ENCODE measurements at regions not wholly inside any gene's neighbourhood (a gene's known extent, or its start where the extent isn't known, plus 50 kb on each side); places are given as distances from the start of the nearest gene placed in this dataset.
"Not testable (repeated sequence)": the region's sequence is repeated elsewhere in the genome, so short reads cannot be mapped to it uniquely, and the experiment has no call there.

DNA sequence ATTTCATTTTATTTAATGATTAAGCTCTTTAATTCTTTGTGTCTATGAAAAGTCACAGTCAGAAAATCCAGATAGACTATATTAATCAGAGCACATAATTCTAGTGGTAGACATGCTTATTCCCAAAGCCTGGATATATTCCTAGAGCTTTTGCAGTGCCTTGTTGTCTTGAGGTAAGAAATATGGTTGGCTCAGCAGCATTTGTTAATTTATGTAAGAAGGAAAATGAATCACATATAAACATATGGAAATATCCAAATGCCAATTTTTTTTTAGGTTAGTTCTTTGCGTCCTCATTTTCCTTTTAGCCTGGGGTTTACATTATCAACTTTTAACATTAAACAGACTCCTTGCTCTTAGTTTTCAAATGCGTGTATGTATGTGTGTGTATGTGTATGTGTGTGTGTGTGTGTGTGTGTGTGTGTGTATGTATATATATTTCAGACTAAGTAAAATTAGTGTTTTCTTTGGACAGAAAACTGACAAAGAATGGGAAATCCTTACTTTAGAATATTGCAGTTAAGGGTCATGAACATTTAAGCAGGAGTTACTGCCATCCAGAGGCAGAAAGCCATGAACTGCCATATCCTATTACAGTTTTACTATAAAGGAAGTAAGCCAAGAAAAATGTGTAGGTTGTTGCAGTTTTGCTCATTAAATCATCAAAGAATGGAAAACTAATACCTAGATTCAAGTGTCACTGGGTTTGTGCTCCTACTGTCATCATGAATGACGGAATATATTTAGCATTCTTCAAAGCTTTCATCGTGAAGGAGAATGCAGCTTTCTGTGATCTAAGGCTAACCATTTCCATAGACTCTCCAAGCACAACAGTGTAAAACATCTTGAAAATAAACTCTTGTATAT lies 477.1 kb upstream of the NR5A2 start:
- DNase-seq: no peak

DNA sequence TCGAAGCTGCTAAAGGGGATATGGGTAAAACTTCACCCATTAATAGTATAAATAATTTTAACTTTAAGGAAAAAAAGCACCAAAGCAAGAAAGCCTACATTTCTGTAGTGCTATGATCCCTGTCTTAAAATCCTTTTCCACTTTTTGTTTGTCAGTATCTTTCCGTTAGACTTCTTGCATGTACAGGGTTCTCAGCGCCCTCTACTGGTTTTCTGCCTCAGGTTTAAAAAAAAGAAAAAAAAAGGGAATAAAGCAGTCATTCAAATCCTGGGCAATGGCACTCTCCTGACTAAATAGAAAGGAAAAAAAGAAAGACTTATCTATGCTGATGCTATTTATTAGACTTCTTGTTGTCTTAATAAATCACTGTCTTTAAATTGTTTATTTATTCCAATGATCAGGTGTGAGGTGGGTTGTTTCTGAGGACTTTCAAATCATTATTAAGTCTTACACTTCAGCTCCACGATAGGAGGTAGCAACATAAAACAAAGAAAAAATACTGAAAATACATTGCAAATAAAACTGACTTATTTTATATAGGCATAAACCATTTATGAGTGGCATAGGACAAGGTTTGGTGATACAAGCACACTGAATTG lies 475.4 kb upstream of the NR5A2 start:
- peak; percentile 29 to 76 for DNase-seq

DNA sequence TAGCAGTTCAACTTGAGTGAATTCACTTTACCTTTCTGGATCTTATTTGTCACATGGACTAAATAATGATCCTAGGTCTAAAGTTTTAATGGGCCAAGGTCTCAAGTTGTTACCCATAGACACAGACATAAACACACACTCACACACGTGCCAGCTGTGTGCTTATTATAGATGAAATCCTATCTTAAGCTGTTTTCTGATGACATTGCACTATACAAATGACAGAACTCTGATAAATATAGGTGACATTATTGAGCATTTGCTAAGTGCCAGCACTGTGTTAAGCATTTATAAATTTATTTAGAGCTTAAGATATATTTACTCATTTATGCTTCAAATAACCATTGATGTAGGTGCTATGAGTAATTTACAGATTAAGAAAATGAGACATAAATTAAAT lies 474.4 kb upstream of the NR5A2 start:
- no peak for DNase-seq

DNA sequence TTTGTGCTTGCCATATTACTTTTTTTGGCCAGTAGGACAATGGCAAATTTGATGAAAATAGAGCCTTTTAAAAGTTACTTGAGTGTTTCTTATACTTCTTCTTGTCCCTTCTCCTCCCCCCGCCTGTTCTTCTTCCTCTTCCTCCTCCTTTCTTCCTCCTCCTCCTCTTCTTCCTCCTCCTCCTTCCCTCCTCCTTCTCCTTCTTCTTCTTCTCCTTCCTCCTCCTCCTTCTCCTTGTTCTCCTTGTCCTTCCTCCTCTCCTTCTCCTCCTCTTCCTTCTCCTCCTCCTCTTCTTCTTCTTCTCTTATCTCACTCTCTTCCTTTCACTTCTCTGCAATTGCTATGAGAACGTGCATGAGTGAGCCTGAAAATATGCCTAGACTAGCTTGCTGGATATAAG lies 466.2 kb upstream of the NR5A2 start:
- DNase-seq: no peak

DNA sequence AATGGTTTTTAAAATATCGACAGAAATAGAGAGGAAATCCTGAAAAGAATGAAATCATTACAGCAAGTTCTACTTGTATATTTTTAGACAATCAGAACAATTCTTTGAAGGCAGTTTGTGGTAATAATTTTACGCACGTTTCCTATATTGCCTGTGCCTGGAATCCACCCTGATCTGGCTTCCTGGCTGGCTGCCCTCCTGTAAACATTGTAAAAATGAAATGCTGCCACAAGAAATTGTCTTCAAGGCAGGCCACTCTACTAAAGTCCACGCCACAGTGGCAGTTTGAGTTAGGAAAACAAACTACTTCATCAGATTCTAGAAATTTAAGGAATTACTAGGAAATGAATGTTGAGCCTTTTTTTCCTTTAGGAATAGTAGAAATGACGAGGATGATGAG lies 454.5 kb upstream of the NR5A2 start:
- DNase-seq: no peak

DNA sequence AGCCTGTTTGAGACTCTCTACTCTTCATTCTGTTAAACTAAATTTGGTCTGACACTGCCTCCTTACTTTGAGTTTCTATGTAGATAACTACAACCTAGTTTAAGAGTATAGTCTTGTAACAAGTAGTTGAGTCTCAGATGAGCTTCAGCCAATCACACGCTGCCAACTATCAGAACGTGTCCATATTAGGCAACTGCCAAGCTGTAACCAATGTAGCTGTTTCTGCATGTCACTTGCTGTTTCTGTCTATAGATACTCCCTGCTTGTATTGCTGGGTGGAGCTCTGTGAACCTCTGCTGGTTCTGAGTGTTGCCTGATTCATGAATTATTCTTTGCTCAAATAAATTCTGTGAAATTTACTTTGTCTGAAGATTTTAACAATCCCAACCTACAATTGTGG lies 452.6 kb upstream of the NR5A2 start:
- DNase-seq: no peak

DNA sequence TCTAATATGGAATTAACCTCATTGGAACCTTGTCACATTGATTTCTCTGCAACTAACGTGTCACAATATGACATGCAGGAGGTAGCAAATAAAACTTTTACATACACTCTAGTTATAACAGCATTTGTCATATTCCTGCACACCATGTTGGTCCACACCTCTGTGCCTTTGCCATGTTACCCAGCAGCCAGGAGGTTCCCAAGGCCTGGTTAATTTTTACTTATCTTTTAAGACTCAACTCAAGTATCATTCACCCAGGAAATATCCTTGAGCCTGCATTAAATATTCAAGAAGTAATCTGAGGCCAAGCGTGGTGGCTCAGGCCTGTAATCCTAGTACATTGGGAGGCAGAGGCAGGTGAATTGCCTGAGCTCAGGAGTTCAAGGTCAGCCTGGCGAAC lies 447.2 kb upstream of the NR5A2 start:
- no peak for DNase-seq

DNA sequence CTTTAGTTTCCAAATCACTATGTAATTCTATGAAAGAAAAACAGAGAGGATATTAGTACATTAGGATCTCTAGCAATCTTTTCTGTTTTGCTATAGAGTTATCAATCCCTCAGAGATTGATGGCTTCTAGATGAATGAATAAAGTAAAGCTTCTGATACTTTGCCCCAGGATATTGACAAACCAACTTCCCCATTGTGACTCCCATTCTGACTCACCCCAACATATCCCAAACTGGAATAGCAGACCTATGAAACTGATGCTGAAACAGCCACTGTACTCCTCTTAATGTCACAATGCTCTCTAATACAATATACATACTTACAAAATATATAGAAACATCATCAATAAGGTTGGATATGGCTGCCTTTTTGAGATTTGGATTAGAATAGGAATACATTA lies 442.1 kb upstream of the NR5A2 start:
- peak; percentile 25 to 27 for DNase-seq

DNA sequence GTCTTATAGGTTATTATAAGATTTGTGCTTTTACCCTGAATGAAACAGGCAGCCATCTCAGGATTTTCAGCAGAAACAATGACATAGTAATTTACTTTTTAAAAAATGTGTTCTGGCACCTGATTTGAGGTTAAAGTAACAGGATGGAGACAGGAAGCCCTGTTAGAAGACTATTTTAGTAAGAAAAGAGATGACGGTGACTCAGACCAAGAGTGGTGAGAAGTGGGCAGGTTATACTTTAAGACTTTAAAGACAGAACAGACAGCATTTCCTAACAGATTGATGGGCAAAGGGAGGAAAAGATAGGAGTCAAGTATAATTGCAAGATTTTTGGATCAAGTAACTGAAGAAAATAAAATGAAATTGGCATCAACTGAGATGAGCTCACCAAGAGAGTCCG lies 436.8 kb upstream of the NR5A2 start:
- no peak for DNase-seq

DNA sequence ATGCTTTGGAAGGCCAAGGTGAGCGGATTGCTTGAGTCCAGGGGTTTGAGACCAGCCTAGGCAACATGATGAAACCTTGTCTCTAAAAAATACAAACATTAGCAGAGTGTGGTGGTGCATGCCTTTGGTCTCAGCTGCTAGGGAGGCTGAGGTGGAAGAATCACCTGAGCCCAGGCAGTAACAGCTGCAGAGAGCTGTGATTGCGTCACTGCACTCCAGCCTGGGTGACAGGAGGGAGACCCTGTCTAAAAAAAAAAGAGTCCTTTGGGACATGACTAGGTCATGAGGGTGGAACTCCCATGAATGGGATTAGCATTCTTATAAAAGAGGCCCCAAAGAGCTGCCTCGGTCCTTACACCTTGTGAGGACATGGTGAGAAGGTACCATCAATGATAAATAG lies 436.0 kb upstream of the NR5A2 start:
- DNase-seq: no peak

DNA sequence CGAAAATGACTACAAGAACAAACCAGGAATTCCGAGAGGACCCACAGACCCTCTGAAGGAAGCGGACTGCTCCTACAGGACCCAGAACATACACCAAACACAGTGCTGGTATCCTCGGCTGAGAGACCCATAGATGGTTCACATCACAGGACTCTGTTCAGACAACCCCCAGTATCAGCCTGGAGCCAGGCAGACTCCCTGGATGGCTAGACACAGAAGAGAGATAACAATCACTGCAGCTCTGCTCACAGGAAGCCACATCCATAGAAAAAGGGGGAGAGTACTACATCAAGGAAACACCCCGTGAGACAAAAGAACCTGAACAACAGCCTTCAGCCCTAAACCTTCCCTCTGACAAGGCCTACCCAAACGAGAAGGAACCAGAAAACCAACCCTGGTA lies 434.0 kb upstream of the NR5A2 start:
- DNase-seq: no peak

DNA sequence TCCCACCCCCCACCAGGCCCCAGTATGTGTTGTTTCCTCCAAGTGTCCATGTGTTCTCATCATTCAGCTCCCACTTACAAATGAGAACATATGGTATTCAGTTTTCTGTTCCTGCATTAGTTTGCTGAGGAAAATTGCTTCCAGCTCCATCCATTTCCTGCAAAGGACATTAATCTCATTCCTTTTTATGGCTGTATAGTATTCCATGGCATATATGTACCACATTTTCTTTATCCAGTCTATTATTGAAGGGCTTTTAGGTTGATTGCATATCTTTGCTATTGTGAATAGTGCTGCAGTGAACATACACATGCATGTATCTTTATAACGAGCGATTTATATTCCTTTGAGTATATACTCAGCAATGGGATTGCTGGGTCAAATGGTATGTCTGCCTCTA lies 431.1 kb upstream of the NR5A2 start:
- not testable (repeated sequence) for DNase-seq

DNA sequence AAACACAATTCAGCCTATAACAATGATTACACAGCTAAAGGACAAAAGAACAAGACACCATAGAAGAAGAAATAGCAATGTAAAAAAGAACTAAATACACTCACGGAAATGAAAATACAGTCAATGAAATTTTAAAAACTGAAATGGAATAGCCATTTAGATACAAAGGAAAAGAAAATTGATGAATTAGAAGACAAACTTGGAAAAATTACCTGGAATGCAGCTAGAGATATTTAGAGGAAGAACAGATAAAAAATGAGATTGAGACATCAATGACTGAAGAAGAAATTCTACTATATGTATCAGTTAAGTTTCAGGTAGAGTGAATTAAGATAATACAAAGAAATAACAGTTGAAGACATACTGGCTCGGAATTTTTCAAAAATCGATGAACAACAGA lies 430.4 kb upstream of the NR5A2 start:
- DNase-seq: no peak

DNA sequence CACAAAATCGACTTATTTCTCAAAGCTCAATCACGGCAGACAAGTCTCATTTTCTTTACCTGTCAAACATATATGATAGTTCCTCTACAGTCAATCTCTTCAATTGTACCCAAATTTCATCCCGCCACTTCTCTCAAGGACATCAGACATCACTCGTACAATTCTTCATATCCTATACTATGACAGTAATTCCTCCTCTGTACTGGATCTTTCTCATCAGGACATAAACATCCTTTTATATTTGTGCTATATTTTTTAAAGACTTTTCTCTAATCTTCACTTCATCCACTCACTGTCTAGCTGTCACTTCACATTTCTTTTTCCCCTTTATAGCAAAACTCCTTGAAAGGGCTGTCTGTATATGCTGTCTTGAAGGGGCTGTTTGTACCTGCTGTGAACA lies 419.1 kb upstream of the NR5A2 start:
- DNase-seq: no peak

DNA sequence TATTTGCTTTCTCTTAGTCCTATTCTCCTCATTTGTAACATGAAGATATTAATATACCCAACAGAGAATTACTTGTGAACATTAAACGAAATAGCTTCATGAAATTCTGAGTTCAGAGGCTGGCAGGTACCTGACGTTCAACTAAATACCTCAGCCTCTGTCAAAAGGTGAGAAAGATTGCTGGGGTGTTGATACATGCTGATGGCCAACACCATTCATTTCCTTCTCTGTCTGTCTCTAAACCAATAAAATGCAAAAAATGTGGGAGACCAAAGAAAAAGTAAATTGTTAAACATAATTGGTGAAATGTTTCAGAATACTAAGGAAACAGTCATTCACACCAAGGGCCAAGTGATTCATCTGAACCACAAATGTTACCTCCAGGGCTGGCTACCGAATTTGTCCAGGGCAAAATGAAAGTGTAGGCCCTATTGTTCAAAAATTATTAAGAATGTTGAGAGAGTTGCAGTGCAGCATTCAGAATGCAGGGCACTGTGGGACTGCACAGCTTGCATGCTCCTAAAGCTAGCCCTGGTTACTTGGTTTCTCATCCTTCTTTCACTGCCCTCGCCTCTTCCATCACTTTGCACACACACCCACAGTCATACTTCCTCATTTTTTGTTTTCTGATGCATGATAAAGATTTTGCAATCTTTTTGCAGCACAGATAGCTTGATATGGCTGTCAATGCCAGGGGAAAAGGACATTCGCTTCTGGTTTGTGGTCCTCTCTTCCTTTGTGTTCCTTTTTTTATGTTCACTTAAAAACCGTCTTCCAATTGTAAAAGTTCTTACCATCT lies 414.3 kb upstream of the NR5A2 start:
- peak; percentile 41 to 44 for DNase-seq

DNA sequence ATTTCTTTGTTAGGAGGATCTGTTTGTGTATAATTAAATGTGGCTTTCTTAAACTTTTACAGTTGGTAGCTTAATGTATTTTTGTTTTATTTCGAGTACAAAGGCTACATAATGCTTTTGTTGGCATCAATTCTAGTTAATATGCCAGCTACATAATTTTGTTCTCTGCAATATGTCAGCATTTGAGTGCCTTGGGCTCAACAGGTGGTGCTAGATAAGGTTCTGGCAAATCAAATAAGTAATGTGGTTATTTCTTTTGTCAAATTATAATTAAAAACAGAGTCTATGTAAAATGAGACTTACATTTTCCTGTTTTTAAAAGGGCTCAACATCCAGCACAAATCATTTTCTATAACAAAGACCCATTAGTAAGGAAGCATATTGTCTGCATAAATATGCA lies 410.6 kb upstream of the NR5A2 start:
- DNase-seq: no peak

DNA sequence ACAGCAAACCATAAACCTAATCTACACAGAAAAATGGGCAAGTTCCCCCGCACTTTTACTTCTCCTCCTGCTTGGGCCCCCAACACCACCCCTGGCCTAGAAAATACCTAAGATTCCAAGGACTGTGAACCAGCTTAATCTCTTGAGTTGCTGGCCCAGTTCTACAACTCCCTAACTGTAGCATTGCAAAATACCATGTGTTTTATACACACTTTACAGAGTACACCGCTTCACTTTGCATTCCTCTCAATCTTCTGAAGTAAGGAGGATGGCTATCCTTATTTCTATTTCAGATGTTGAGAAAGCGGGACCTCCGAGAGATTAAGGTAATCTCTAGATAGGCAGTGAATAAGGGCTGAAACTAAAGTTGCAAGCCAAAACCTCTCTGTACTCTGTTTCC lies 408.3 kb upstream of the NR5A2 start:
- DNase-seq: no peak

DNA sequence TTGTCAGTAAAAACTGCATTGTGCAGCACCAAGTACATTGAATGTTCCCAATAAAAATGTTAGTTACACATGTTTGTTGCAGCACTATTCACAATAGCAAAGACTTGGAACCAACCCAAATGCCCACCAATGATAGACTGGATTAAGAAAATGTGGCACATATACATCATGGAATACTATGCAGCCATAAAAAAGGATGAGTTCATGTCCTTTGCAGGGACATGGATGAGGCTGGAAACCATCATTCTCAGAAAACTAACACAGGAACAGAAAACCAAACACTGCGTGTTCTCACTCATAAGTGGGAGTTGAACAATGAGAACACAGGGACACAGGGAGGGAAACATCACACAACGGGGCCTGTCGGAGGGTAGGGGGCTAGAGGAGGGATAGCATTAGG lies 401.3 kb upstream of the NR5A2 start:
- not testable (repeated sequence) for DNase-seq

DNA sequence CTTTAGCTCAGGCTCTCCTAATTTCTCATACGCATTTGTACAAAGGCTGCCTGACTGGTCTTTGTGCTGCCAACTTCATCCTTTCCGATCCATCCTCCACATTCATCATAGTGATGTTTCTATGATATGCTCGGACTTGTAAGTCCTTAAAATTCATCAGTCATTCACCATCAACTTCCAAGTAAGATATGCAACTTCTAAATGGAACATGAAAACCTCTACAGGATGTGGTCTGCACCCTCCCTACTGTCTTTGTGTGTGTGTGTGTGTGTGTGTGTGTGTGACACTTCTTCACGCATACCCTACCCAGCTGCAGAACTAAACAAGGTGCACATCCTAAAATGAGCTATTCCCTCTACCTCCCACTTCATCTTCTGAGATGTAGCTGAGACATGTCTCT lies 397.9 kb upstream of the NR5A2 start:
- no peak for DNase-seq

DNA sequence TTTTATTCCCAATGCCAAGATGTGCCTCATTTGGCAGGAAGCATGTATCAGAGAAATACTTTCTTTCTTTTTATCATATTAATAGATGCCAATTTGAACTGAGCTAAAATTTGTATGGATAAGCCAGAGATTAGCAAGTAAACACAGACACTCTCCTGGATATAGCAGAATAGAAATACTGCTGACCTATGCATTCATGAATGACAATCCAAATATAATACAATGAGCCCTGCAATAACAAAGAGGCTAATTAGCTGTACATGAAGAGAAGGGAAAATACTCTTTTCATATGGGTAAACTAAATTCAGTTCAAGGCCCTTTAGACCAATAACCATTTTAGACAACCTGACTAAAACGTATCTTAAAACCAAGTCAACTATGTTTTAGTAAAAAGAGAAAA lies 388.1 kb upstream of the NR5A2 start:
- DNase-seq: no peak

DNA sequence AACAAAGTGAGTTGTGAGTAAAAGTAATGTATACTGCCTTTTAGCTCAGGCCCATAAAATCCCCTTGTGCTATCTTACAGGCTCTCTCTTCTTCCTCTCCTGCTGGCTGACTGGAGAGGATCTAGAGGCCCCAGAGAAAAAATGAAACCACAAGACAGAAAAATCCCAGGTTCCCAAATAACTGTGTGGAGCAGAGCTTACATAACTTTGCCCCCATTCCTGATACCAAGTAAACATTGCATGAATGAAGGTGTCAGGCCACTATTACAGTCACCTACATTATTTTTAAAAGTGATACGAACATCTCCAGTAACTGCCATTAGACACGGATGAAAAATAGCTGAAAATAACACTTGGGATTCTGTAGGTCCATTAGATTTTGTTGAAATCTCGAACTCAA lies 386.0 kb upstream of the NR5A2 start:
- DNase-seq: no peak

DNA sequence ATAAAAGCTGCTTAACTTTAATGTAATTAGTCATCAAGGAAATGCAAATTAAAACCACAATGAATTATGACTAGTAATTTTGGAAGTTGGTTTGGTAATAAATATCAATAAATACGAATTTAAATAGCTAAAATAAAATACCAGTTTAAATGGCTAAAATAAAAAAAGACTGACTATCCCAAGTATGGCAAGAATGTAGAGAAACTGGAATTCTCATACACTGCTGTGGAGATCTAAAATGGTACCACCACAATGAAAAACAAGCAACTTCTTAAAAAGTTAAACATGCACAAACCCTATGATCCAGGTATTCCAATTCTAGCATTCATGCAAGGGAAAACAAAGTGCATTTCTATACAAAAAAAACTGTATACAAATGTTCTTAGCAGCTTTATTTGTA lies 382.6 kb upstream of the NR5A2 start:
- no peak for DNase-seq

DNA sequence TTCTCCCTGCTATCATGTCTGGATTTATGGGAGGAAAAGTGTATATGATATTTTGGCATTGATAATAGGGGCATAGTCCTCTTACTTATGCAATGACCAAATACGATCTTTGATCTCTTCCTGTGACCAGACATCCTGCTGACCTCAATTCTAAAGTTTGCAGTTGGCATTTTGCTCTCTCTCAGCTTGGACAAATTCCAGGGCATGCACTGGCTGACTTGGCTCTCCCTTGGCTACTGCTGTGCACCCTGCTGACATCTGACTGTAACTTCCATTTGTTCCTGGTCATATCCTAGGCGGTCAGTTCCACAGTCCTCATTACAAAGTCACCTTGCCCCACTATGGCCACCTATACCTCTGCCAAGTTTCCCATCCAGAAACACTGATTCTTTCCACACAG lies 380.7 kb upstream of the NR5A2 start:
- no peak for DNase-seq

DNA sequence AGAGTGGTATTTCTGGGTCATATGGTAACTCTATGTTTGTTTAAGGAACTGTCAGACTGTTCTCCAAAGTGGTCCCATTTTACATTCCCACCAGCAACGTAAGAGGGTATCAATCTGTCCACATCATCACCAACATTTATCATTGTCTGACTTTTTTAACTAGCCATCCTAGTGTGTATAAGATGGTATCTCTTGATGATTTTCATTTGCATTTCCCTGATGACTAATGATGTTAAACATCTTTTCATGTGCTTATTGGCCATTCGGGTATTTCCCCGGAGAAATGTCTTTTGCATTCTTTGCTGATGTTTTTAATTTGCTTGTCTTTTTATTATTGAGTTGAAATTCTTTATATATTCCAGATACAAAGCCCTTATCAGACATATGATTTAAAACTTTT lies 370.1 kb upstream of the NR5A2 start:
- DNase-seq: no peak

Measured in inflammatory macrophage treated with lipopolysaccharide for 1 hour (primary cell).